GM12878 (cell line): ENCODE measurements at regions not wholly inside any gene's neighbourhood (a gene's known extent, or its start where the extent isn't known, plus 50 kb on each side); places are given as distances from the start of the nearest gene placed in this dataset.

ENCODE experiments used
- ATAC-seq: fragments of 200-7000 bp; cut with Tn5 transposase; 3 replicates; pipeline ENCODE4 v1.9.1; 2020; ENCODE audit warnings: mild to moderate bottlenecking, moderate library complexity
- BruUV-seq: library from RNA; stranded (reverse); fragments of 400-500 nt; replicated peaks from 2 replicates; lab custom pipeline; 2021; lab: Mats Ljungman, UMichigan
- CTCF ChIA-PET: fragments of 300-600 bp; sonication (Branson Sonifier 250); formaldehyde crosslinking; extraction: SDS; loops from one replicate; lab custom pipeline; 2021; ENCODE audit warnings: inconsistent platforms; lab: Yijun Ruan, JAX
- POLR2A ChIA-PET: fragments of 350-600 bp; formaldehyde crosslinking; extraction: SDS; loops from one replicate; lab custom pipeline; 2021; ENCODE audit warnings: inconsistent platforms; lab: Charles Lee
- RAD21 ChIA-PET: fragments of 300-600 bp; sonication (Branson Sonifier 250); formaldehyde crosslinking; loops from one replicate; lab custom pipeline; 2023; ENCODE audit warnings: antibody characterized with exemption; ENCODE audit not compliant: unreplicated experiment; lab: Charles Lee
- SMC1A ChIA-PET: fragments of 300-600 bp; sonication (Branson Sonifier 250); formaldehyde crosslinking; loops from one replicate; lab custom pipeline; 2023; ENCODE audit not compliant: unreplicated experiment, uncharacterized antibody; lab: Charles Lee
- DNase-seq: peaks from one replicate; pipeline ENCODE4 v3.0.0-alpha.2; 2011; ENCODE audit warnings: low read depth, low spot score
- FAIRE-seq: peaks from 3 replicates; lab custom pipeline; 2011; peaks lifted over from hg19 to GRCh38; lab: Jason Lieb, UNC
- H2AFZ ChIP-seq: 2 replicates; pipeline ENCODE4 v1.6.0; 2011; ENCODE audit warnings: low read depth, low read length, control low read depth; ENCODE audit not compliant: control insufficient read depth
- H3K27ac ChIP-seq: 2 replicates; pipeline ENCODE4 v1.5.1; 2011; ENCODE audit warnings: control low read depth; ENCODE audit not compliant: control insufficient read depth, insufficient read depth
- H3K27me3 ChIP-seq, 2 experiments: replicated peaks in 1 of 2; 2 replicates each; pipeline versions ENCODE4 v1.6.0 to v1.6.1; 2011; ENCODE audit warnings: low read length in 1 of 2; ENCODE audit not compliant: control insufficient read depth in 2 of 2, insufficient read depth in 2 of 2
- H3K36me3 ChIP-seq, 2 experiments: 2 replicates each; pipeline ENCODE4 v1.5.1; 2011; ENCODE audit warnings: low read length in 1 of 2; ENCODE audit not compliant: control insufficient read depth in 2 of 2, insufficient read depth in 2 of 2
- H3K4me1 ChIP-seq: 2 replicates; pipeline ENCODE4 v1.6.1; 2011; ENCODE audit warnings: mild to moderate bottlenecking, low read length, moderate library complexity, mixed read lengths; ENCODE audit not compliant: control insufficient read depth, insufficient read depth
- H3K4me2 ChIP-seq: 2 replicates; pipeline ENCODE4 v1.6.0; 2011; ENCODE audit warnings: control low read depth; ENCODE audit not compliant: control insufficient read depth, insufficient read depth
- H3K4me3 ChIP-seq: fragments of 200-600 bp; sonication (generic); 2 replicates; pipeline ENCODE4 v1.5.1; 2016
- H3K79me2 ChIP-seq: 2 replicates; pipeline ENCODE4 v1.6.0; 2011; ENCODE audit warnings: low read length; ENCODE audit not compliant: control insufficient read depth, insufficient read depth
- H3K9ac ChIP-seq: 2 replicates; pipeline ENCODE4 v1.8.0; 2011; ENCODE audit warnings: low read length, control low read depth, mixed read lengths; ENCODE audit not compliant: control insufficient read depth, insufficient read depth
- H3K9me3 ChIP-seq: replicated peaks from 3 replicates; pipeline ENCODE4 v1.5.1; 2011; ENCODE audit warnings: mild to moderate bottlenecking, low read length; ENCODE audit not compliant: control insufficient read depth, insufficient read depth
- H4K20me1 ChIP-seq: 2 replicates; pipeline ENCODE4 v1.6.0; 2011; ENCODE audit not compliant: control insufficient read depth, insufficient read depth
- ELK1 ChIP-seq: IDR thresholded peaks from 2 replicates; pipeline ENCODE4 v1.6.1; 2012; ENCODE audit warnings: low read depth, low read length, improper control_type of control experiment
- NKRF ChIP-seq: fragments of 450-650 bp; conservative IDR thresholded peaks from 2 replicates; pipeline ENCODE4 v1.6.1; 2017; ENCODE audit warnings: mild to moderate bottlenecking, moderate library complexity
- REST ChIP-seq: IDR thresholded peaks from 2 replicates; pipeline ENCODE4 v1.6.1; 2012; ENCODE audit warnings: mild to moderate bottlenecking, low read depth, low read length
- SIN3A ChIP-seq: IDR thresholded peaks from 2 replicates; pipeline ENCODE4 v1.6.1; 2012; ENCODE audit warnings: low read depth, low read length, improper control_type of control experiment
- SP1 ChIP-seq: IDR thresholded peaks from one replicate; pipeline ENCODE4 v1.6.1; 2011; ENCODE audit warnings: low read depth, low read length
- TARDBP ChIP-seq: IDR thresholded peaks from 2 replicates; pipeline ENCODE4 v1.6.1; 2016; ENCODE audit warnings: borderline replicate concordance
- ZBTB33 ChIP-seq: fragments of 450-650 bp; IDR thresholded peaks from 2 replicates; pipeline ENCODE4 v1.6.1; 2017; ENCODE audit warnings: mild to moderate bottlenecking
- WGBS: methylation state at CpG from one replicate; pipeline ENCODE4 v1.1.6; 2016; ENCODE audit warnings: low lambda C conversion rate; ENCODE audit not compliant: insufficient replicate concordance, insufficient coverage; ENCODE audit errors: missing lambda C conversion rate; 5-methylcytosine and 5-hydroxymethylcytosine counted together
- in situ Hi-C: fragments of 300-500 bp; cut with MboI; formaldehyde crosslinking; loops from 9 replicates; pipeline ENCODE4 v1.14.3; 2018; ENCODE audit warnings: mixed read lengths
- intact Hi-C: fragments of 100-400 bp; cut with micrococcal nuclease; formaldehyde crosslinking; loops from one replicate; pipeline ENCODE4 v1.14.2; 2022; ENCODE audit not compliant: unreplicated experiment

GRCh38 chr1:172960454-172961208, 90.1 kb downstream of the TNFSF18 start:
- no peaks in the 10 kb centered on the region for H3K9me3 ChIP-seq
- intact Hi-C loops = no loop called here
- TF ChIP-seq NKRF (no peak), SP1 (no peak), SIN3A (no peak)
- ChIA-PET RAD21 (no interaction called here), POLR2A (no interaction called here), SMC1A (interaction anchor here (0.6 kb wide), 1 partner anchor 174 kb away, joined by 3 read pairs; no protein-coding TSS in a partner anchor), CTCF (no interaction called here)
- 50% methylated on average over 5 of the region's 5 CpGs for WGBS
- ATAC-seq (no peak), FAIRE-seq (no peak), DNase-seq (no peak)
- H4K20me1 ChIP-seq = no peaks in the 10 kb centered on the region
- no peaks in the 10 kb centered on the region for H3K4me1 ChIP-seq
- no TSS peak for BruUV-seq
- peaks cover 0 to 2% of the 10 kb centered on the region in 2 experiments; a peak in 2 of 4 replicates for H3K27me3 ChIP-seq
- H3K9ac ChIP-seq = no peak overlapping the region
- H3K4me2 ChIP-seq = no peak overlapping the region
- H3K79me2 ChIP-seq = no peaks in the 10 kb centered on the region
- no peak overlapping the region for H3K4me3 ChIP-seq
- no peaks in the 10 kb centered on the region for H3K36me3 ChIP-seq
- H3K27ac ChIP-seq = no peak overlapping the region
- in situ Hi-C loops = no loop called here
- H2AFZ ChIP-seq = no peak overlapping the region

- Histone ChIP-seq H3K79me2 (no peaks in the 10 kb centered on the region), H3K27me3 (peaks cover 0 to 2% of the 10 kb centered on the region in 2 experiments; a peak in 2 of 4 replicates), H3K4me2 (no peak overlapping the region), H4K20me1 (no peaks in the 10 kb centered on the region), H3K36me3 (no peaks in the 10 kb centered on the region), H3K9ac (no peak overlapping the region), H3K4me3 (no peak overlapping the region), H3K4me1 (no peaks in the 10 kb centered on the region), H2AFZ (no peak overlapping the region), H3K27ac (no peak overlapping the region), H3K9me3 (no peaks in the 10 kb centered on the region)
- DNase-seq = no peak
- intact Hi-C loops (no loop called here), in situ Hi-C loops (no loop called here)
- ChIA-PET POLR2A (interaction anchor here (0.7 kb wide), 1 partner anchor 284 kb away, joined by 3 read pairs; no protein-coding TSS in a partner anchor), CTCF (no interaction called here), RAD21 (no interaction called here), SMC1A (no interaction called here)
- ATAC-seq = no peak
- 100% methylated on average over 1 of the region's 1 CpG for WGBS
- FAIRE-seq = no peak
- no TSS peak for BruUV-seq
- TF ChIP-seq ZBTB33 (no peak), REST (no peak), TARDBP (no peak), ELK1 (no peak)
Measured at GRCh38 chr1:172964864-172965263, 85.9 kb downstream of the TNFSF18 start.
